ENCODE measurements at regions not wholly inside any gene's neighbourhood (a gene's known extent, or its start where the extent isn't known, plus 50 kb on each side); places are given as distances from the start of the nearest gene placed in this dataset.

DNA sequence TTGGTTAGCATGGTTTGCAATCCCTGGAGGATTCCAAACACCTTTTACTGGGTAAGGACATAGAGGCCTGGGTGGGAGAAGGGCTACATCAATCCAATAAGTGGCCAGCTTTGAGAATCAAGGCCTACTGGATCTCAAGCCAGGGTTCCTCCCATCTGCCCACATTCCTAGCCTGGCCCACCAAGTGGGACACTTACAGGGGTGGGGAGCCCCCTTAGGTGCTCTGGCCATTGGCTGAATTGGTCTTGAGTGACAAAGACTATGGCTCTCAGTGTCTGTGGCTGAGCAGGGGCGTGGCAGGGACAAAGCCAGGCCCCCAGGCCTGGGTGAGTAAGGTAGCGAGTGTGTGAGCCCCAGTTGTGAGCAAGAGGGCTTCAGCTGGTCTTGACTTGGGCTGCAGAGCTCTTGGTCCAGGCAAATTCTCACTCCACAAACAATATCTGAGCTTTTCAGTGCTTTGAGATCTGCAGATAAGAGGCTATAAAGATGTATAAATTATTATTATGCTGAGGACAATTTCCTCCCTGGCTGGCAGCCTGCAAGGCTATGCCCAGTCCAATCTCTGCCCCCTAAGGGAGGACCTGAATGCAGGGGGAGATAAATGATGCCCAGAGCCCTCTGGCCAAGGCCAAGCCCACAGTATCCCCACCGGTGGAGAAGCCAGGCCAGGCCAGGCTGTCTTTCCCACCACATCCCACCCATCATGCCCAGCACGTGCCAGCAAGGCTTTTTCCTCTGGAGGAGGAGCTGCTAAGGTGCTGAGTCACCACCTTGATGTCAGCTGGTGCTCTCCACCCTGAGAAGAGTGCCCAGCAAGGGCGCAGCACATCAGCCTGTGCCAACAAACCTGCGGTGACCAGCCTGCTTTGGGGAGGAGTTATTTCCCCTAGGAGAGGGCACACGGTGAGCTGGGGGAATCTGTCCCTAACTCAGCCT lies 80.7 kb upstream of the DUSP5 start:
- intact Hi-C loops (cut with DNase I; ENCODE audit: low total_unique reads): no loop called here

DNA sequence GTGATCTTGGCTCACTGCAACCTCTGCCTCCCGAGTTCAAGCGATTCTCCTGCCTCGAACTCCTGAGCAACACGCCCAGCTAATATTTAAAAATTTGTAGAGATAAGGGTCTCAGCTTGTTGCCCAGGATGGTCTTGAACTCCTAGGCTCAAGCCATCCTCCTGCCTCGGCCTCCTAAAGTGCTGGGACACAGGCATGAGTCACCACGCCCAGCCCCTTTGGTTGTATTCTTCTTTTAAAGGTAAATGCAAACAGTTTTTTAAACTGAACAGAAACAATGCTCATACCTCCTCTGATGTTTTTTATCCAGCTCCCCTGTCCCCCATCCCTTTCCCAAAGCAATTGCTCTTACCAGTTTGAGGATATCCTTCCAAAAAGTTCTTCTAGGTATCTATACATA lies 79.5 kb upstream of the DUSP5 start:
- Histone ChIP-seq H3K27ac (no peak overlapping the region), H3K27me3 (no peaks in the 10 kb centered on the region), H3K36me3 (ENCODE audit: low read depth, missing control alignments) (no peaks in the 10 kb centered on the region), H3K4me1 (no peaks in the 10 kb centered on the region), H3K4me3 (no peak overlapping the region), H3K9me3 (no peaks in the 10 kb centered on the region)
- DNase-seq: no peak
- TF ChIP-seq, protein P1, sequence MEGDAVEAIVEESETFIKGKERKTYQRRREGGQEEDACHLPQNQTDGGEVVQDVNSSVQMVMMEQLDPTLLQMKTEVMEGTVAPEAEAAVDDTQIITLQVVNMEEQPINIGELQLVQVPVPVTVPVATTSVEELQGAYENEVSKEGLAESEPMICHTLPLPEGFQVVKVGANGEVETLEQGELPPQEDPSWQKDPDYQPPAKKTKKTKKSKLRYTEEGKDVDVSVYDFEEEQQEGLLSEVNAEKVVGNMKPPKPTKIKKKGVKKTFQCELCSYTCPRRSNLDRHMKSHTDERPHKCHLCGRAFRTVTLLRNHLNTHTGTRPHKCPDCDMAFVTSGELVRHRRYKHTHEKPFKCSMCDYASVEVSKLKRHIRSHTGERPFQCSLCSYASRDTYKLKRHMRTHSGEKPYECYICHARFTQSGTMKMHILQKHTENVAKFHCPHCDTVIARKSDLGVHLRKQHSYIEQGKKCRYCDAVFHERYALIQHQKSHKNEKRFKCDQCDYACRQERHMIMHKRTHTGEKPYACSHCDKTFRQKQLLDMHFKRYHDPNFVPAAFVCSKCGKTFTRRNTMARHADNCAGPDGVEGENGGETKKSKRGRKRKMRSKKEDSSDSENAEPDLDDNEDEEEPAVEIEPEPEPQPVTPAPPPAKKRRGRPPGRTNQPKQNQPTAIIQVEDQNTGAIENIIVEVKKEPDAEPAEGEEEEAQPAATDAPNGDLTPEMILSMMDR (IDR thresholded peaks at IDR 0.05): no peak
- no peak for TF ChIP-seq POLR2A (IDR thresholded peaks at IDR 0.05)
- intact Hi-C loops (cut with DNase I; ENCODE audit: low total_unique reads): no loop called here
- 80 to 93% methylated on average over 6 of the region's 6 CpGs for WGBS, 2 donors

More for the DNA sequence above, 80.7 kb upstream of the DUSP5 start:
- H3K4me1 ChIP-seq: no peaks in the 10 kb centered on the region
- no peaks in the 10 kb centered on the region for H3K27me3 ChIP-seq
- DNase-seq: no peak
- TF ChIP-seq, protein P1 (IDR thresholded peaks at IDR 0.05): no peak
- no peak for TF ChIP-seq POLR2A (IDR thresholded peaks at IDR 0.05)
- 82 to 90% methylated on average over 4 to 7 of the region's 7 CpGs for WGBS, 2 donors
- no peaks in the 10 kb centered on the region for H3K36me3 ChIP-seq (ENCODE audit: low read depth, missing control alignments)
- no peak overlapping the region for H3K27ac ChIP-seq
- H3K9me3 ChIP-seq: no peaks in the 10 kb centered on the region
- no peak overlapping the region for H3K4me3 ChIP-seq

DNA sequence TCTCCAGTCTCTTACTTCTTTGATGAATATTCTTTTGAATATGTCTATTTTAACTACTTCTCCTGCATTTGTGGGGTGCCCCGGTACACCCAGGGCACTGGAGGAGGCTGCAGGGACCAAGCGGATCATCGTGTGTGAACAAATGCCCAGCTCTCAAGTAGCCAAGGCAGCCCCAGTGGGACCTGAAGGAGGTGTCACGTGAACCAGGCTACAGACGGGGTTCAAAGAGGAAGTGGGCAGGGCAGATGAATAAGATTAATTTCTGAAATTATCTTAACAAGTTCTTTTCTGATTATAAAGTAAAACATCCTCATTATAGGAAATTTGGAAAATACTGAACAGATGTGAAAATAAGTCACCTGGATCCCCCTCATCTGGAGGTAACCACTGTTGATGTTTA lies 78.4 kb upstream of the DUSP5 start:
- no peaks in the 10 kb centered on the region for H3K36me3 ChIP-seq (ENCODE audit: low read depth, missing control alignments)
- WGBS, 2 donors: 85 to 87% methylated on average over 5 of the region's 5 CpGs
- no peaks in the 10 kb centered on the region for H3K9me3 ChIP-seq
- no peak for TF ChIP-seq POLR2A (IDR thresholded peaks at IDR 0.05)
- TF ChIP-seq, protein P1 (IDR thresholded peaks at IDR 0.05): no peak
- H3K27ac ChIP-seq: no peak overlapping the region
- intact Hi-C loops (cut with DNase I; ENCODE audit: low total_unique reads): no loop called here
- H3K4me3 ChIP-seq: no peak overlapping the region
- H3K27me3 ChIP-seq: no peaks in the 10 kb centered on the region
- H3K4me1 ChIP-seq: no peaks in the 10 kb centered on the region
- no peak for DNase-seq

DNA sequence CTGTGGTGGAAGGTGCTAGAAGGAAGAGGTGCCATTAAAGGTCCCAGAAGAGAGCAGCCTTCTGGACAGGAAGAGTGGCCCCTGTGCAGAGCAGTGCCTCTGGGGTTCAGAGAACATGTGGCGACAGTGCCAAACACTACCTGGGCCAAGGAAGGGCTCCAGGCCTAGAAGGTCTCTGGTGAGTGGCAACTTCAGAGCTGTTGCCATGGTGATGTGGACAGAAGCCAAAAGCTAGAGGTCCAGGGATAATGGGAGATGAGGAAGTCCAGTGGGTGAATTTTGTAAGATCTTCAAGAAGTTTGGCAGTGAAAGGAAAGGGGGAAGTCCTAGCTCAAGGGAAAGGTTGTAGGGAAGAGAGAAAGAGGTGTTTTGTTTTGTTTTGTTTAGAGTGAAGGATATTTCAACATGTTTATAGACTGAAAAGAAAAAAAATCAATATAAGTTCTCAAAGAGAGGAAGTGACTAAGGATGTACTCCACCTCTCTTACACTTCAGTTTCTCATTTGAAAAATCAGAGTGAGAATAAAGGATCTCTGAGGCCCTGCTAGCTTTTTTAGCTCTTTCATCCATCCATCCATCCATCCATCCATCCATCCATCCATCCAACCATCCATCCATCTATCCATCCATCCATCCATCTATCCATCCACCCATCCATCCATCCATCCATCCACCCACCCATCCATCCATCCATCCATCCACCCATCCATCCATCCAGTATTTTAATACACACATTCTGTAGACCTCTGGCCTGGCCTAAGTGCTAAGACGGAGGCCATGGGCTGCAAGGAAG lies 77.1 kb upstream of the DUSP5 start:
- TF ChIP-seq POLR2A (IDR thresholded peaks at IDR 0.05): no peak
- TF ChIP-seq, protein P1 (IDR thresholded peaks at IDR 0.05): no peak
- Histone ChIP-seq H3K27me3 (no peaks in the 10 kb centered on the region), H3K4me3 (no peak overlapping the region), H3K27ac (no peak overlapping the region), H3K36me3 (ENCODE audit: low read depth, missing control alignments) (no peaks in the 10 kb centered on the region), H3K4me1 (no peaks in the 10 kb centered on the region), H3K9me3 (no peaks in the 10 kb centered on the region)
- 93 to 97% methylated on average over 2 of the region's 2 CpGs for WGBS, 2 donors
- peak; percentile 44 for DNase-seq
- intact Hi-C loops (cut with DNase I; ENCODE audit: low total_unique reads): no loop called here
